ENCODE measurements at regions not wholly inside any gene's neighbourhood (a gene's known extent, or its start where the extent isn't known, plus 50 kb on each side); places are given as distances from the start of the nearest gene placed in this dataset.
"Not testable (repeated sequence)": the region's sequence is repeated elsewhere in the genome, so short reads cannot be mapped to it uniquely, and the experiment has no call there.

DNA sequence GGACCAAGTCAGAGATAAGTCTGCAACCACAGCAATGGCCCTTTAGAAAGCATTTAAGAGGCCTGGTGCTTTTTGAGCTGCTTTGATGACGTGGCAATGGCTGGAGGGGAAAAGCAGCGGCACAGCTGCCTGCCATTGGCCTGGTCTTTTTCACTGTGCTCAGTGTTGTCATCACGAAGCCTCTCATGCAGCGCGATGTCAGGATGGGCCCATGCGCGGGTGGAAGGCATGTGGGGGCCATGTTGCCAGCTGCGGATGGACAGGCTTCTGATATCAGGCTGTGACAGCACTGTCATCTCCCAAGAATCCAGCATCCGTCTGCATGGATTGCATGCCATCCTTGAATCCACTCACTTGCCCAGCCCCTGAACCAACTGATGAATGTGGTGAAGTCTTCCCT lies 204.5 kb downstream of the ACKR3 start:
- DNase-seq = peak; percentile 60

DNA sequence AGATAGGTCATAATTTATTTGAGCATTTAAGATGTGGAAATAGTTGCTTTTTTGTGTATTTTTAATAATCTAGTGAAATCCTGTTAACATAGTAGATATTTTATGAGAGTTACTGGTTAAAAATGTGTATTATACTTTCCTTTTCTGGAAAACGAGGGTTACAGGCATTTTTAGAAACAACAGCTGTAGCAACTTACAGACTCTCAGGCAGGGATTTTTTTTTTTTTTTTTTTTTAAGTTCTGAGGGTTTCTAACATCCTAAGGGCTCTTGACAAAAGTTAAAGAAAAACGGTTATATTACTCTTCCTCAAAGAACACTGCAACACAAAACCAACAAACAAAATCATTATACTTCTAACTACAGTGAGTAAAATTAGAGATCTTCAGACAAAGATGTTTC lies 205.9 kb downstream of the ACKR3 start:
- DNase-seq = no peak

DNA sequence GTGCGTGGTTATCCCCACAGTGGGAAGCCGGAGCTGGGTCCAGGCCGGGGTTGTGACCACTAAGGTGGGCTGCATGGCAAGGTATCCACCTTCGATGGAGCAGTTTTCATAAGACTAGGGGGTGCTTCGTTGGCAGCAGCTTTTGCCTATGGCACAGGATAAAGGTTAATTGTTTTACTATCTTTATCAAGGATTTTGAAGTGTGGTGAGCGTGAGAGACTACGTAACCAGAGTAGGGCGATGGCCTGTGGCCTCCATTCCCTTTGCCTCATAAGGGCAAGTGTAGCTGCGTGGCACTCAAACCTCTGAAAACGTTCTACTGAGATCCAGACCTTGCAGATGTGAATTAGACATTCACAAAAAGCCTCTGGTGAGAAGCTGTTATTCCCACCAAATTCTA lies 206.6 kb downstream of the ACKR3 start:
- no peak for DNase-seq

DNA sequence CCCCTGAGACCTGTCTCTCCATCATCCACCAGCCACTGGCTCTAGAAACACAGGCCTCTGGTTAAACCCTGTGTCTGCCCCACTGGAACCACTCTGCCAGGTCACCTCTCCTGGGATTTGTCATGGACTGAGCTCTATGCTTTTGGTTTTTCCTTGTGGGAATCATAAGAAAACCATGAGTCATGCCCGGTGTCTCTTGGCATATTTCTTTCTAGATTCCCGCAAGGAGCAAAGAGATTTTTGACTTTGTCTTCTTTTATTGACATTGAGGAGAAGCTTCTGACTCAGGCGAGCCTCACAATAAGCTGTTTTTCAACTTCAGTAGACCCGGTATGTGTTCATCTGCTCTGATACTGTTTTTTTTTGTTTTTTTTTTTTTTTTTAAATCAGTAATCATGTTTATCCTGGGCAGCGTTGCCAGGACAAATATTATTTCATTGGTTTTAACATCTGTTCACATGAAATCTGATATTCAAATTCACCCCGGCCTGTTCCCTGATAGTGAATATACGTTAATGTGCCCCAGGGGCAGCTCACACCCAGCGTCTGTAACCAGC lies 207.1 kb downstream of the ACKR3 start:
- peak; percentile 99 for DNase-seq

DNA sequence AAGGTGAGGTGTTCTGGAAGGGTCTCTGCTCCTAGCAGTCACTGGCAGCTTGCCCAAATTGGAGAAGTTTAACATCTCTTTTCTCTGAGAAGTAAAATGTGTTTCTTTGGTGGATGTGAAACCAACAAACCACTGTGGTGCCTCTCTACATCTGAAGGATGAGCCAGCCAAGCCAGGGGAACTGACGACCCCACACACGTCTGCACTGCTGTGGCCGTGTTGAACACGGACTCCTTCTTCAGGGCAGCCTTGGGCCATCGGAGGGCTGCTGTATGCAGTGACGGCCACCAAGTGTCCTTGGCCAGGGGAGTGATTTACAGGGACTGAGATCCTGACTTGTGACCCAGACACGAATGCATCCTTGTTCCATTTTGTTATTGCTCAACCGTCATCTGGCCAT lies 207.8 kb downstream of the ACKR3 start:
- DNase-seq = no peak

DNA sequence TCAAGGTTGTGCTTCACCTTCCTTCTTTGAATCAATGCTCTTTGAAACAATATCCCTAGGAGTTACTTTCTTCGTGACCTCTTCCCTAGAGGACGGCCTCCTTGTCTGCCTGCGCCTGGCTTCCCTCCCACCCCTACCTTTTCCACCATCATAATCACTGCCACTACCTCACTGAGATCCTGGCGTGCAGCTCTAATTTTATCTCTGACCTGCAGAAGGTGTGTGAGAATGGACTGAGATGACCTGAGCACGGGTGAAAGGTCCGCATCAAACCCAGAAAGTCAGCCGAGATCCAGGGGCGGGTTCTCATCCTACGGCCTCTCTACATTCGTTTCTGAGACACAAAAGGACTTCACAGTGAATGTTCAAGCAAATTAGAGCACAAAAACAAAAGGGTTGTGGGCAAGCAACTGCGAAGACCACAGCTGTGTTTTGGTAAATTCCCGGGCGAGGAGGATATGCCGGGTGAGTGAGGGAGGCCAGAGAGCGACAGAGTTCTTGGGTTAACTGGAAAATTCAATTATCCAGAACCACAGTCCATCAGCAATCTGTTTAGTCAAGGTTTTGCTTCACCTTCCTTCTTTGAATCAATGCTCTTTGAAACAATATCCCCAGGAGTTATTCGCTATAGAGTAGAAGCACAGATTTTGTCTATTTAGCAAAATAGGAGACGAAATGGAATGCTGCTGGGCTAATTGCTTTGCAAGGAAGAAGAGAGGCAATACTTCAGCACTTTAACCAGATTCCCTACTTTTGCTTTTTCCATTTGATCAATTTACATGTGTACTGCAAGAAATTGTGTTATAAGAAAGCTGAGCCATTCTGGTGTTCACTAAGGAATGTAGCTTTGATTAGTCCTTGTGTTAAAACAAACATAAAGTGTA lies 212.6 kb downstream of the ACKR3 start:
- DNase-seq = no peak

DNA sequence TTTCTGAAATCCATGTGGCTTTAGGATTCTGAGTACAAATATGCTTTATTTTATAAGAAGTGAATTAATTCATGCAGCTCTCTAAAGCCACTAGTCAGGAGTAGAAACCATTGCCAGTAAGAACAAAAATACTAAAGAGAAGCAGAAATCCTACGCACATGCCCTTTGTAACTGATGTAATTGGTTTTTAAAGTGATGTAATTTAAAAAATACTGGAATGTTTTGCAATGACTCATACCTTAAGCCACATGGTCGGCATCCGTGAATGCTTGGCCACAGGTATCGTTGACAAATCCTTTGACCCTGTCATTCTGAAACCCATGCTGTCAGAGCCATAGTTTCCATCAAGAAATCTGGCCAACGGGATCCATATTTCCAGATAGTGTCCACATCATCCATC lies 213.3 kb downstream of the ACKR3 start:
- DNase-seq = peak; percentile 62

DNA sequence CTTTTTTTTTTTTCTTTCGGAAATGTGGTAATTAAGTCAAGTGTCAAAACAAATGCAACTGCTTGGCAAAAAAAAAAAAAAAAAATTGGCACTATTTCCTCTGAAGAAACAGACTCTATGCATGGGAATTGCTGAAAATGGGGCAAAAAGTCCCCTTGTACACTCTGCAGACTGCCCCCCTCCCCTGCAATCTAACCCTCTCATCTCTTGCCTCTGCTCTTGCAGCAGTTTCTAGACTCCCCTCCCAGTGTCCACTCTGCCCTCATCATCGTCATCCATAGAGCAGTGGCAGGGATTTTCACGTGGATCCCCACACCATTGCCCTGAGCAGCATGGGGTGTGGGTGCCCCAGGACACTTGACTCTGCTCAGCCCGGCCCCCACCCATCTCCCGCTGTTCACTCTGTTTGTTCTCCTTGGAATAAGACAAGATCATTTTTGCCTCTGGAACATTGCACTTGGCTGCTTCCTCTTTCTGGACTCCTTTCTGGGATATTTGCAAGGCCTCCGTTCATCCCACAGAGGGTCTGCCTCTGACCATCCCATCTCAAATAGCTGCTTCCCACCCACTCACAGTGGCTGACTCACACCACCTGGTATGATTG lies 213.9 kb downstream of the ACKR3 start:
- no peak for DNase-seq

DNA sequence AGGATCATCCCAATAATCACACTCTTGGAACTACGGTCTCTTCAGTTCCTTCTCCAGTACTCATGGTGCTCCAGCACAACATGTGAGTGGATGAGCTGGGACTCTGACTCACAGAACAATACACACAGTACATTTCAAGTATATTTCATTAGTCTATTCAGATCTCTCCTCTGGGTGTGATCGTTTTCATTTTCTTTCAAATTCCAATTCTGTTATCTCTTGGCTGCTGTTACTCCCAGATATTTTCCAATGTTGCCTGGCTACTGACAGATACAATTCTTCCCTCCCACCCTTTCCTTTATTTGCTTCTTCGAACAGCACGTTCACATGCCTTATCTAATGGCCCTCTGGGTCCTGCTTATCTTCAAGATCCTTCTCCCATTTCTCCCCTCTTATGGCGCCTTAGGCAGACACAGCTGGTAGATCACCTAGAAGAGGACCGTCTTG lies 216.0 kb downstream of the ACKR3 start:
- DNase-seq = peak; percentile 60

DNA sequence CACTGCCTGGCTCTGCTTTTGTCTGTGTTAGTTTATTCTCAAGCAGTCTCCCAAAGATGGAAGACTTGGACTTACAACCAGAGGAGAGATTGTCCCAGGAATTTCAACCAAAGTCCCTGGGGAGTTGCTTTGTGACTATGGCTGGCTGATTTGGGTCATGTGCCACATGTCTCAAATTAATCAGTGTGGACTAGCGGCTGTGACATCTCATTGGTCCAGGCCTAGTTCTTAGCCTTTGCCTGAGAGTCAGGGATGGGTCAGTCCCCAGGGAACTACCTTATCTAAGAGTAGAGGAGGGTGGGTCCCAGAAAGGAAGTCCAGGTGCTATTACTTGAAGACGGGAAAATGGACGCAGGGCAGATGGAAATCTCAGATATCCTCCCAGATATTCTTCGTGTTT lies 217.1 kb downstream of the ACKR3 start:
- DNase-seq = peak; percentile 51

DNA sequence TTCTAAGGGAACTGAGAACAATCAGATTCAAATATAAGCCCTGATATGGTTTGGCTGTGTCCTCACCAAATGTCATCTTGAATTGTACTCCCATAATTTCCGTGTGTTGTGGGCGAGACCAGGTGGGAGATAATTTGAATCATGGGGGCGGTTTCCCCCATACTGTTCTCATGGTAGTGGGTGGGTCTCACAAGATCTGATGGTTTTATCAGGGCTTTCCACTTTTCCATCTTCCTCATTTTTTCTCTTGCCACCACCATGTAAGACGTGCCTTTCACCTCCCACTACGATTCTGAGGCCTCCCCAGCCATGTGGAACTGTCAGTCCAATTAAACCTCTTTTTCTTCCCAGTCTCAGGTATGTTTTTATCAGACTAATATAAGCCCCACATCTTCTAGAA lies 217.8 kb downstream of the ACKR3 start:
- DNase-seq = not testable (repeated sequence)

DNA sequence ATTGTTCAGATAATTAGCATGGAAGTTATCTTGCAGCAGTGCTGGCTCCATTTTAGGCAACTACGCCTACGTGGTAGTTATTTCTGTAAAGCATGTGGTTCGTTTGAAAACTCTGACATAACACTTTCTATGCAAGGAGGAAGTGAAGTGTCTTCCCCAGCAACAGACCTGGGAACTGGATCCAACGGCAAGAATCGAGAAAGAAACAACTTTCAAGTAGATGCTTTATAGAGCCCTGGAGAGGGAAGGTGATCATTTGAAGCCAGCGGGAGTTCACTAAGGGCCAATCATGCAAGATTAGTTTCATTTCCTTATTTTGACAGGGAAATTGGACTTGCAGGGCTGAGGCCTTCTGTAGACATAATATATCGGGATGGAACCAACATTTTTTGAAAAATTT lies 218.3 kb downstream of the ACKR3 start:
- DNase-seq = no peak

DNA sequence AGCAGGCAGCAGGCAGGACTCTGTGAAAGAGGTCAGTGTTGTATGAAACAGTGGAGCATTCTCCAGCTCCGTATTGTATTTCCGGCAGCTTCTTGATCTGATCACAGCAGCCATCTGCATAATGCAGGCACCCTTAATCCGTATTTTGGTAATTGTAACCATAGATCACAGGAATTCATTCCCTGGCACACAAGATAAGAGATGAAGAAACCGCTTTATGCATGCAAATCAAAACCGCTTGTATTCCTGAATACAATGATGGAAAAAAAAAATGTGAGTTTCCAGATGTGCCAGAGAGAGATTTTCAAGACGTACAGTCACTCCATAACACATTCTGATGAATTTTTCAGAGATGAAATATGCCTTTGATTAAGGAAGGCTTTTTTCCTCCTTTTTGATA lies 221.3 kb downstream of the ACKR3 start:
- DNase-seq = no peak

DNA sequence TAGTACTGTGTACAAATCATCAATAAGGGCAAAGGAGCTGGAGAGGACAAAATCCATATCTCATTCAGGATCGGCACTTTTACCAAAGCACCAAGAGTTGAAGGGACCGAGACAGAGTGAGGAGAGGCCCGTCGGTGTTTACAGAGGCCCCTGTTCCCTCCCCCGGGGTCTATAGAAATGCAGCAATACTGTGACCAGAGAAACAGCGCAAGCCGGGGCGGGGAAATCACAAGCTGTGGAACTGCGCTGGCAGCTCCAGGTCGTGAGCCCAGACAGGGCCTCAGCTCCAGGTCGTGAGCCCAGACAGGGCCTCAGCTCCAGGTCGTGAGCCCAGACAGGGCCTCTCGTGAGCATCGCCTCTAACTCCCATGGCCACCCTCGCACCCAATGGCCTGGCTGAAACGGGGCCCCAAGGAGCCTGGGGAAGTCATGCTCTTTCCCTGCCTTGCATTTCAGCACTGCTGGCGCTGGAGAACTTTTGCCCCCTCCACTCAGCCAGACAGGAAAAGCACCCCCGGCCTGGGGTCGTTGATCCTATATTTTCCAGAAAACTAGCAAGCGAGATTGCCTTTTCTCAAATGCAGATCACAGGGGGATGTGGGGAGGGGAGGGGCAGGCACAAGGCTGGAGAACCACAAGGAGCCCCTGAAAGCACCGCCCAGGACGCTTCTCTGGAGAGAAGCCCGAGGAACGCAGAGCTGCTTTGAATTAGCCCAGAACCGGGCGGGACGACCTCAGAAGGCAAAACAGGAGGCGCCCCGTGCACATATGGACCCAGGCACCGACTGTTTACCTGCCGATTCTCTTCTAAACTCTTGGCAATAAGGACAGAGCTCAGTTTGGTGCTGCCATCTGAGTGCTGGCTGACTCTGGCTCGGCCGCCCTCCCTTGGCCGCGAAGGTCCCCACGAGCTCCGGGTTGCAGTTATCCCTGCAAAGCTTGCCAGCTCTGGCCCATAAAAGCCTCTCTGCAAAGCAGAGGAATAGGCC lies 223.7 kb downstream of the ACKR3 start:
- no peak for DNase-seq

DNA sequence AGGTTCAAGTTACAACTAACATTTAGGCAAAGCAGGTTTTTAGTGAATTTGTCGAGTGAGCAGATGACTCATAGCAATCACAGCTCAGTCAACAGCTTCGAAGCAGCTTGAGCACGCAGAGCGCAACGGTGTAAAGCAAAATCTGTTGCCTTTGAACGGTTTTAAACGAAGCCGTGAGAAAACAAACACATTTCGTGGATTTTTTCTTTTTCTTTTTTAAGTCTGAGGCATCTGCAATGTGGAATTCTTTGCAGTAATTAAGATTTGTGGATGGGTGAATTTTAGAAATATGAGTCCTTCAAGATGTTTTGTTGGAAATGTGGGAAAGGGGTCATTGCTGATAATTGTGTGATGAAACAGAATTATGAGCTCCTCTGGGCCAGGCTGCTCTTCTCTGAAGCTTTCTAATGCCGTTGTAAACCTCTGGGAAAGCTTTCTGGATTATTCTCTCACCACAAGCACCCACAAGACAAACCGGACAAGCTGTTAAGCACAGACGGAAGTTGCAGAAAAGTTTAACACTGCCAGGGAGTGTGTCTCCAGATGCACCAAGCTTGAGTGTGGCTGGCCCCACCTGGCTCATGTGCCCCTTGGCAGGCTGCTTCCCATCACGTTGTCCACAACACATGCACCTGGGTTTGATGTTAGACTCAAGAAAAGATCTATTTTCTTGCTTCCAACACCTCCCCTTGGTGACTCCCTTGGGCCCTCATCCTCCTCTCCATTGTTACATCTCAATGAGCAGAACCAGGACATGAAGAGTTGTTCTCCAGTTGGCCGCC lies 224.7 kb downstream of the ACKR3 start:
- peak; percentile 51 for DNase-seq

DNA sequence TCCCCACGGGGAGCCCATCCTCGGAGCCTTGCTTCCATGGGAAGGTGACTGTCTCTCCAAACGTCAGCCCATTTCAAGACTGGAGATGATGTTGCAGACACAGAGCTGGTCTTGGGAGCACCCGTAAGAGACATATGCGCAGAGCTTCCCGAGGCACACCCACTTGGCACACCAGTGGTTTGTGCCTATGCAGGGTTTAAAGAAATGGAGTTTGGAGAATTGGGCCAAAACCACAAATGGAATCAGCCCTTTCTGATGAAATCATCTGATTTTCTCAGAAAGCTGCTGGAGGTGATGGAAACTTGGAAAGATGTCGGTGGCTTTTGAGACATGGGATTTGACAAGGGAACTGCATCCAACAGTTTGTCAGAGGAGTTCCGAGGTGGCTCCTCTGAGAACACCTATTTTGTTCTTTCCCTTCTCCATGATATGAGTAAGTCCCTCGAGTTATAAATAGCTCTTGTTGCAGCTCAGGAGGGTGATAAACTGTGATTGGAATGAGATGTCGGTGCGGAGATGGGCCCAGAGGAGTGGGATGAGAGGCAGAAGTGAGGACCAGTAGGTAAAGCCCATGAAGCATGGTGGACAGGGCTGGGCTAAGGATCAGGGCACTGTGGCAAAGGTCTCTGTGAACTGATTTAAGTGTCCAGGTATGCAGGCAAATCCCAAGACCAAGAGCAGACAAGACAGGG lies 225.7 kb downstream of the ACKR3 start:
- DNase-seq = no peak

DNA sequence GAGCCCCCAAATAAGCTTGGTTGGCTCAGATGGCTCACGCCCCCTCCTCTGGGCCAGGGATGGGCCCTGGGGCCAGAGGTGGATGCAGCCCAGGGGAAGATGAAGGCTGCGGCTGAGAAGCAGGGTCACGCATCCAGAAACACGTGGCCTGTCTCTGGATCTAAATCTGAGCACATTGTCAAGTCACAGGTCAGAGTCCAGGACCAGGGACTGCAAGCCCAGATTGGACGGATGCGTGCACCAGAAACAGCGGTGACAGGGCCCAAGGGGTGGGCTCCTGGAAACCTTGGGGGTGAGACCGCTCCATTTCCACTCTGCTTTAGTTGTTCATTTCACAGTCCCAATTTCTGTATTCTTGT lies 226.2 kb downstream of the ACKR3 start:
- no peak for DNase-seq

DNA sequence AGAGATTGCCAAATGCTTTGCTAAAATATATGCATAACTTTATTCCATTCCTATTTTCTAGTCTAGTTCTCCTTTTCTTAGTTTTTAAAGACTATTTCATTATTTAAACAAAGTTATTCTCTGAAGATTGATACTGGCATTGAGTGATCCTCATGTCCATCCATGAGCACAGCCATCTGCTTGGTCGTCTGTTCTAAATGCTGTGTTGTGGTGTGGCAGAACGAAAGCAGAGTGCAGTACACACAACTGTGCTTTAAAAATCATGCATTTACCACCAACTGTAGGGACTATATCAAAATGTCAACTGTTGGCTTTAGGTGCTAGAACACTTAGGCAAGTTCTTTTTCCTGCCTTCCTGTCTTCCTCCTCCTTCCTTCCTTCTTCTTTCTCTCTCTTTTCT lies 226.6 kb downstream of the ACKR3 start:
- no peak for DNase-seq

DNA sequence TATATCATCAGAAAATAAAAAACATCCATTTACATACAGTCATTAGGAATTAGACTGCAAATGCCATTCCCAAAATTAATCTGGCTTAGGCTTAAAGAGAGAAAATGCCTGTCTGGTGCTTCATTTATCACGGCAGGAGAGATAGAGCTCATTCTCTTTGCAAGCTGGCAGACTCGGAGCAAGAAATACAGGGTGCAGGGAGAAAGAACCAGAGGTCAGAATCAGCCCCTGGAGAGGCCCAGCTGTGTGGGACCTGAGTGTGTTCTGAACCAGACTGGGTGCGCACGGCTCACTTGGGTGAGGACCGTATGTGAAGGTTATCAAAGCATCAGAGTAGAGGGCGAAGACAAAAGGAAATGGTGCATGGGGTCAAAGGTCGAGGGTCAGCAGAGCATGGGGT lies 227.8 kb downstream of the ACKR3 start:
- DNase-seq = no peak

DNA sequence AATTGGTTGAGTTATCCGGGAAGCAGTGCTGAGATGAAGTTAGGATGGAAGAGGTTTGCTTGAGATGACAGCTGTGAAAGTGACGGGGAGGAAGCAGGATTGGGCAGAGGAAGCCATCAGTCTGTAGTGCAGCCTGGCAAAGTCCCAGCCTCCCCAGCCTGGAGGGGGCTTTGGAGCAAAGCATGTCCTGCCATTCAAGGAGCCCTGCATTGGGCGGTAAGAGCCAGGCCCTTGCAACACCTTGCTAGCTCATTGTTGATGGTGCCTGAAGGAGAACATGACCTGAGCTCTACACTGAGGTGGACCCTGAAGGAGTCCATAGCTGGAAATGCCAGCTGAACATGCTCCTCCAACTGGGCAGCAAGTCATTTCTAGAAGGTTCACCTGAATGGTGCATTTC lies 228.9 kb downstream of the ACKR3 start:
- no peak for DNase-seq

DNA sequence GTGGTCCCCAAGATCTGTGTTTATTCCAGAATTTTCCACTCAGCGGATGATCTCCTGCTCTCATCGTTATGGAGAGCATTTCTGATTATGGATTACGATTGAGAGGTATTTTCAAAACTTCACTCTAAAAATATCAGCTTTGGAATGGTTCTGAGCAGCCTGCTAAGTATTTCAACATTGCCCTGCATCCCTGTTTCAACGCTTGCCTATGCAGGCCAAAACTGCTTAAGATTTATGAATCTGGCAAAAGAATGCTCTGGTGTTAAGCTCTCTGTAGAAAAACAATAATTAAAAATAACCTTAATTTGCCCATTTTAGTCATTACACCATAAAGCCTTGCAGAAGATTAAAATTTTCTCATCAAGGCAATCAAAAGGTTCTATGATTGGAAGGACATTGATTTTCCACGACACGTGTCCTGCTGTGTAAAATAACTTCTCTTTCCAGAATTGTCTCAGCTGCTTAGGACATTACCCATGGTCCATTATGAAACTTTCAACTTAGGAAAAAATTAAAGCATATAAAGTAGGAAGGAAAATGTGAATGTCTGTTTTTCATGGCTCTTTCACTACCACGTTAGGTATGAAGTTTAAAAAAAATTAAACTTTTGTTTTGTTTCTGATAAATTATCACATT lies 229.9 kb downstream of the ACKR3 start:
- no peak for DNase-seq

All from fibroblast of skin of back (primary cell).